ENCODE measurements at regions not wholly inside any gene's neighbourhood (a gene's known extent, or its start where the extent isn't known, plus 50 kb on each side); places are given as distances from the start of the nearest gene placed in this dataset.

- no peak for TF ChIP-seq TCF7L2 (IDR thresholded peaks at IDR 0.05; ENCODE audit: borderline replicate concordance, low read depth, low read length)
- TF ChIP-seq ZNF670 (tag by site-specific recombination; IDR thresholded peaks at IDR 0.05; ENCODE audit: low read depth) = no peak
- TF ChIP-seq ZNF114 (tag by site-specific recombination; IDR thresholded peaks at IDR 0.05) = no peak
- TF ChIP-seq PBX3 (CRISPR knock-in tag; IDR thresholded peaks at IDR 0.05) = no peak
These were observed 170.4 kb downstream of the PCDH18 start for GRCh38 chr4:137361756-137362470.
